Upper lobe of left lung (tissue), 4 donors: ENCODE measurements at regions not wholly inside any gene's neighbourhood (a gene's known extent, or its start where the extent isn't known, plus 50 kb on each side); places are given as distances from the start of the nearest gene placed in this dataset.

Experiments
- EP300 ChIP-seq, 4 donors: sonication (generic); formaldehyde crosslinking; IDR thresholded peaks; one replicate each; pipeline ENCODE4 v1.5.1; 2017; ENCODE audit warnings: antibody characterized with exemption in 4 of 4, control low read depth in 2 of 4
- POLR2A ChIP-seq, 4 donors: fragments of 450-650 bp; IDR thresholded peaks; one replicate each; pipeline ENCODE4 v1.5.1; 2016 to 2017; ENCODE audit warnings: antibody characterized with exemption in 4 of 4, mild to moderate bottlenecking in 2 of 4
- POLR2AphosphoS5 ChIP-seq, 2 donors: sonication (generic); formaldehyde crosslinking; IDR thresholded peaks; one replicate each; pipeline ENCODE4 v1.5.1; 2017; ENCODE audit warnings: antibody characterized with exemption in 2 of 2
- TF ChIP-seq, protein P1 (sequence below), 6 experiments: fragments of 450-650 bp in 4 of 6; fragments of 200-600 bp in 2 of 6; sonication (generic) in 2 of 6; IDR thresholded peaks; one replicate each; pipeline ENCODE4 v1.5.1; 2016 to 2019; ENCODE audit warnings: antibody characterized with exemption in 6 of 6

DNA sequence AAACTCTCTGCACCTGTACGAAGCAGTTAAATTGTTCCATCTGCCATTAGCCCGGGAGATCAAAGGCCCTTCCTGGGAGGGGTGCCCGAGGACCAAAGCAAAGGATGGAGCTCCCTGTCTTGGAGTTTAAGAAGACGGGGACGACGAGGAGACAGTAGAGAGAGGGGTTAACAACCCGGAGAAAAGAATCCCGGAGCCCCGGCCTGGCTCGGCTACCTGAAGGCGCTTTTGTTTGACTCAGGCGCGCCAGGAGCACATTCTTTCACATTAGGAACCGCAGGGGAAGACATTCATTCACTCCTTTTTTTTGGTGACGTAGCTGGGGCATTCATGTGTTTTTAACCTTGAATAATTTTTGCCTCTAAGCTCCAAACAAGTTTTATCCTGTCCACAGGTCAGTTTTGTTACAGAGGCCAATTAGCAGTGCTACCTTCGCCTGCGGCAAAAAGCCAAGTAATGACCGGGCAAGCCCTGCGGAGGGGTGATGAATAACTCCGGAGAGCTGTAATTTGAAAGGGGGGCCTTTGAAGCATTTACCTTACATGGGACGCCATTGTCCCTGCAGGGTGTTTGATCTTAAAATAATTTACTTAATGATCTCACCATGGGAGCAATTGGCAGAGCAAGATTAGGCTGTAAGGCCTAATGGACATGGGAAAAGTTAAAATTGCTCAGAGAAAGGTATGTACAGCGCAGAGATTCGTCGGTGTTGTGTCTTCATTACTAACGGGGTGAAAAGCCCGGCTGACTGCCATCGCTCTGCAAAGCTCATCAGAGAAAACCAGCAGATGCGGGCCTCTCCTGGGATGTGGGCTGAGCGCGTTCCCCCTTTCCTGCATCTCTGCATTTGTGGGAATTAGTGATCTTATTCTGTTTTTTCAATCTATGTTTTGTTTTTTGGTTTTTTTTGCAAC is 258.0 kb upstream of the SP4 start:
- TF ChIP-seq, protein P1, sequence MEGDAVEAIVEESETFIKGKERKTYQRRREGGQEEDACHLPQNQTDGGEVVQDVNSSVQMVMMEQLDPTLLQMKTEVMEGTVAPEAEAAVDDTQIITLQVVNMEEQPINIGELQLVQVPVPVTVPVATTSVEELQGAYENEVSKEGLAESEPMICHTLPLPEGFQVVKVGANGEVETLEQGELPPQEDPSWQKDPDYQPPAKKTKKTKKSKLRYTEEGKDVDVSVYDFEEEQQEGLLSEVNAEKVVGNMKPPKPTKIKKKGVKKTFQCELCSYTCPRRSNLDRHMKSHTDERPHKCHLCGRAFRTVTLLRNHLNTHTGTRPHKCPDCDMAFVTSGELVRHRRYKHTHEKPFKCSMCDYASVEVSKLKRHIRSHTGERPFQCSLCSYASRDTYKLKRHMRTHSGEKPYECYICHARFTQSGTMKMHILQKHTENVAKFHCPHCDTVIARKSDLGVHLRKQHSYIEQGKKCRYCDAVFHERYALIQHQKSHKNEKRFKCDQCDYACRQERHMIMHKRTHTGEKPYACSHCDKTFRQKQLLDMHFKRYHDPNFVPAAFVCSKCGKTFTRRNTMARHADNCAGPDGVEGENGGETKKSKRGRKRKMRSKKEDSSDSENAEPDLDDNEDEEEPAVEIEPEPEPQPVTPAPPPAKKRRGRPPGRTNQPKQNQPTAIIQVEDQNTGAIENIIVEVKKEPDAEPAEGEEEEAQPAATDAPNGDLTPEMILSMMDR (IDR thresholded peaks at IDR 0.05): no peak
- TF ChIP-seq POLR2A (IDR thresholded peaks at IDR 0.05) (no peak), POLR2AphosphoS5 (IDR thresholded peaks at IDR 0.05) (no peak), EP300 (IDR thresholded peaks at IDR 0.05) (no peak)
